Adrenal gland (tissue), 9 donors: ENCODE measurements at regions not wholly inside any gene's neighbourhood (a gene's known extent, or its start where the extent isn't known, plus 50 kb on each side); places are given as distances from the start of the nearest gene placed in this dataset.

Source experiments
- DNase-seq, 7 donors: peaks; one replicate each; pipeline ENCODE4 v3.0.0-alpha.2; 2019 to 2020
- H3K27ac ChIP-seq, 5 donors: fragments of 200-600 bp; sonication (generic) in 4 of 5; 1 replicate in 3 of 5; 2 replicates in 2 of 5; pipeline versions ENCODE4 v1.5.1 to v1.8.0; 2016 to 2020; ENCODE audit warnings: mild to moderate bottlenecking in 1 of 5
- H3K27me3 ChIP-seq: fragments of 200-600 bp; 2 replicates; pipeline ENCODE4 v1.8.0; 2021
- H3K36me3 ChIP-seq, 2 donors: fragments of 200-600 bp; replicated peaks in 1 of 2; 1 replicate in 1 of 2; 2 replicates in 1 of 2; pipeline versions ENCODE4 v1.5.1 to v1.8.0; 2018 to 2022
- H3K4me1 ChIP-seq, 2 donors: fragments of 200-600 bp; replicated peaks in 1 of 2; 1 replicate in 1 of 2; 2 replicates in 1 of 2; pipeline versions ENCODE4 v1.5.1 to v1.8.0; 2018 to 2021
- H3K4me3 ChIP-seq, 4 donors: fragments of 200-600 bp; sonication (generic) in 3 of 4; one replicate each; pipeline ENCODE4 v1.5.1; 2016 to 2018
- H3K9me3 ChIP-seq, 3 donors: fragments of 200-600 bp; sonication (generic) in 1 of 3; replicated peaks in 1 of 3; 1 replicate in 2 of 3; 2 replicates in 1 of 3; pipeline versions ENCODE4 v1.5.1 to v1.8.0; 2016 to 2021
- POLR2A ChIP-seq, 2 donors: fragments of 450-650 bp; IDR thresholded peaks; one replicate each; pipeline ENCODE4 v1.6.1; 2017; ENCODE audit warnings: antibody characterized with exemption in 2 of 2, mild to moderate bottlenecking in 2 of 2, moderate library complexity in 1 of 2
- WGBS, 4 donors: extraction: QIAGEN DNeasy Blood & Tissue Kit in 2 of 4; methylation state at CpG; one replicate each; pipeline versions ENCODE4 v1.1.5 to v1.1.7; 2013 to 2017; 5-methylcytosine and 5-hydroxymethylcytosine counted together
- intact Hi-C, 2 donors: fragments of 100-400 bp; cut with DNase I; formaldehyde crosslinking; loops; one replicate each; pipeline versions ENCODE4 v1.14.1 to v1.15.0; 2022 to 2023
- TF ChIP-seq, protein P1 (sequence below), 6 experiments: fragments of 450-650 bp in 4 of 6; fragments of 200-600 bp in 2 of 6; sonication (generic) in 1 of 6; IDR thresholded peaks; 1 replicate in 5 of 6; 2 replicates in 1 of 6; pipeline versions ENCODE4 v1.5.1 to v1.8.0; 2016 to 2021; ENCODE audit warnings: antibody characterized with exemption in 6 of 6, mild to moderate bottlenecking in 2 of 6, moderate library complexity in 1 of 6
- donor health status: healthy with polysubstance abuse.
- donor health status: Bipolar disorder and iron deficiency.
- donor health status: DM: yes; HTN: yes; CAD: no.
- donor health status: DM: no; HTN: no; CAD: no.
- donor health status: DM: no; HTN: no; CAD: no.

DNA sequence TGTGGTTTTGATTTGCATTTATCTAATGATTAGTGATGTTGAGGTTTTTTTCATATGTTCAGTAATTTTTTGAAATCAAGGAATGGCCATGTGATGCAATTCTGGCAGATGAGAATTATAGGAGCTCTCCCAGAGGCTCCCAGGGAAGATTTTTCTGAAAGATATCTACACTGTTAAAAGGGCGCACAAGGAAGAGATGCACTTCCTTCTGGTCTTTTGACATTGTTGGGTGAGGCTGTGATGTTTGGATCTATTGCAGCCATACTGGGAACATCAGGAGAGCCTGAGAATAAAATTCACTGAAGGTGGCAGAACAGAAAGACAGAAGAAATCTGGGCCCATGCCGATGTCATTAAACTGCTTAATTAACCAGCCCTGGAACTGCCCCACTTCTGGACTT is 108.5 kb downstream of the DDX1 start:
- Histone ChIP-seq H3K27me3 (no peaks in the 10 kb centered on the region), H3K4me1 (no peaks in the 10 kb centered on the region), H3K36me3 (no peaks in the 10 kb centered on the region), H3K9me3 (no peaks in the 10 kb centered on the region), H3K27ac (no peak overlapping the region), H3K4me3 (no peak overlapping the region)
- DNase-seq: no peak
- WGBS, 4 donors: 87 to 96% (median 93%) methylated on average over 2 of the region's 2 CpGs
- TF ChIP-seq, protein P1, sequence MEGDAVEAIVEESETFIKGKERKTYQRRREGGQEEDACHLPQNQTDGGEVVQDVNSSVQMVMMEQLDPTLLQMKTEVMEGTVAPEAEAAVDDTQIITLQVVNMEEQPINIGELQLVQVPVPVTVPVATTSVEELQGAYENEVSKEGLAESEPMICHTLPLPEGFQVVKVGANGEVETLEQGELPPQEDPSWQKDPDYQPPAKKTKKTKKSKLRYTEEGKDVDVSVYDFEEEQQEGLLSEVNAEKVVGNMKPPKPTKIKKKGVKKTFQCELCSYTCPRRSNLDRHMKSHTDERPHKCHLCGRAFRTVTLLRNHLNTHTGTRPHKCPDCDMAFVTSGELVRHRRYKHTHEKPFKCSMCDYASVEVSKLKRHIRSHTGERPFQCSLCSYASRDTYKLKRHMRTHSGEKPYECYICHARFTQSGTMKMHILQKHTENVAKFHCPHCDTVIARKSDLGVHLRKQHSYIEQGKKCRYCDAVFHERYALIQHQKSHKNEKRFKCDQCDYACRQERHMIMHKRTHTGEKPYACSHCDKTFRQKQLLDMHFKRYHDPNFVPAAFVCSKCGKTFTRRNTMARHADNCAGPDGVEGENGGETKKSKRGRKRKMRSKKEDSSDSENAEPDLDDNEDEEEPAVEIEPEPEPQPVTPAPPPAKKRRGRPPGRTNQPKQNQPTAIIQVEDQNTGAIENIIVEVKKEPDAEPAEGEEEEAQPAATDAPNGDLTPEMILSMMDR (IDR thresholded peaks at IDR 0.05): no peak
- TF ChIP-seq POLR2A (IDR thresholded peaks at IDR 0.05): no peak
- intact Hi-C loops: no loop called here

DNA sequence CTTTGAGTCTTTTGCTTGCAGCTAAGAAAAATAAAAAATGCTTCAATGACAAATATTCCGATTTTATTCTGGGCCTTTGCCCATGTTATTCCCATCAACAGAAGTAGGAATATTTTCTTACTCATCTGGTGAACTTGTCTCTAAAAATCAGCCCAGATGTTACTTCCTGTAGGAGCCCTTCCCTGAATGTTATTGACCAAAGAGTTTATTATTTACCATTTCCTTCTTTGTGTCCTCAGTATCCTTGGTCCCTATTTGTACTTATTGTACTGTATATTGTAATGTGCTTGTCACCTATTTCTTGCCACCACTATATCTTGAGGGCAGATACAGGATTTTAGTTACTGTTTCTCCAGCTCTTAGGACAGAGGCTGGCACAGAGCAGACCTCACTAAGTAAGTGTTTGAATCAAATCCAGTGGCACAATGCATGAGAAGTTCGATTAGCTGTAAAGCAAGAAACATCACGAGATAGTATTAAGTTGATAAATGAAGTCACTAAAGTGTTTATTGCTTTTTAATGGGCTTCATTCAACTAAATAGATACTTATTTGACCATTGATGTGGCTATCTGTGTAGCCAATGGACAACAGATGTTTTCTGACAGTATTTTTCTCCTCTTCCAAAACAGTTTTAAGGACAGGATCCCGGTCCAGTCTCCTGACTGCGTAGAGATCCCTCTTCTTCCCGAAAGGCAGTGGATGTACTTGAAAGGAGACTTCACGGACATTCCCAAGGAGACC is 109.1 kb downstream of the DDX1 start:
- WGBS, 4 donors: 75 to 79% (median 77%) methylated on average over 7 of the region's 7 CpGs
- intact Hi-C loops: no loop called here
- no peak overlapping the region for H3K4me3 ChIP-seq
- H3K27ac ChIP-seq: no peak overlapping the region
- H3K36me3 ChIP-seq: no peaks in the 10 kb centered on the region
- DNase-seq: no peak
- no peak for TF ChIP-seq POLR2A (IDR thresholded peaks at IDR 0.05)
- TF ChIP-seq, protein P1 (IDR thresholded peaks at IDR 0.05): no peak
- no peaks in the 10 kb centered on the region for H3K9me3 ChIP-seq
- H3K27me3 ChIP-seq: no peaks in the 10 kb centered on the region
- no peaks in the 10 kb centered on the region for H3K4me1 ChIP-seq

DNA sequence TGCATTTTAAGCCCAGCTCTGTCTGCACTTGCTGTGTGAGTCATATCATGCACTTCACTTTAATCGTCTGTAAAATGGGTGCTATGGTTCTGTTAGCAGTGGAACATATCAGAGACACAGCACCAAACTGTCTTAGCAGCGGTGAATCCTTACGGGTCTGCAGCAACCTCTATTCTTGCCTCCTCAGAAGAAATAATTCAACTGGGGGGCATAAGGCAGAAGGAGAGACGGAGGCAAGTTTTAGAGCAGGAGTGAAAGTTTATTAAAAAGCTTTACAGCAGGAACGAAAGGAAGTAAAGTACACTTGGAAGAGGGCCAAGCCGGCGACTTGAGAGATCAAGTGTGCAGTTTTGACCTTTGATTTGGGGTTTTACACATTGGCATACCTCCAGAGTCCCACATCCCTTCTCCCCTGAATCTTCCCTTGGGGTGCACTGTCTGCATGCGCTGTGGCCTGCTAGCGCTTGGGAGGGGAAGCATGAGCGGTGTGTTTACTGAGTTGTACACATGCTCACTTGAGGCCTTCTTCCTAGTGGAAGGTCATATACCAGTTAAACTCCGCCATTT is 109.8 kb downstream of the DDX1 start:
- 76 to 84% (median 77%) methylated on average over 11 of the region's 11 CpGs for WGBS, 4 donors

DNA sequence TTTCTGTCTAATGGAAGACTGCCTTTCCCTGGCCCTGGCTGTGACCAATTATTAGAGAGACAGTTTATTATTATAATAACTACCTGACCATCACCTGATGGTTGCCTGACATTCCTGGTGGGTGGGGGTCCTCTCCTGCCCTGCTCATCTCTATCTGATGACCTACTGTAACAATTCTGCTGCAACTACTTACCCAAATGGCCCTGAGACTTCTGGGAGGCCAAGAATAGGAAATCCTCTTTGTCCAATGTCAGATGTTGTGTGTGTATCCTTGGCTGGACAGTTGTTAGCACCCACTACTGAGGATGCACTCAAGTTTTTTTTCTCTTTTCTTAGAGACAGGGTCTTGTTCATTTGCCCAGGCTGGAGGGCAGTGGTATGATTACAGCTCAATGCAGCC is 110.3 kb downstream of the DDX1 start:
- Histone ChIP-seq H3K9me3 (no peaks in the 10 kb centered on the region), H3K27ac (no peak overlapping the region), H3K4me1 (no peaks in the 10 kb centered on the region), H3K36me3 (no peaks in the 10 kb centered on the region), H3K27me3 (no peaks in the 10 kb centered on the region), H3K4me3 (no peak overlapping the region)
- TF ChIP-seq, protein P1 (IDR thresholded peaks at IDR 0.05): no peak
- TF ChIP-seq POLR2A (IDR thresholded peaks at IDR 0.05): no peak
- intact Hi-C loops: no loop called here
- no peak for DNase-seq

More for the DNA sequence above, 109.8 kb downstream of the DDX1 start:
- H3K27me3 ChIP-seq: no peaks in the 10 kb centered on the region
- no peak overlapping the region for H3K27ac ChIP-seq
- TF ChIP-seq POLR2A (IDR thresholded peaks at IDR 0.05): no peak
- TF ChIP-seq, protein P1 (IDR thresholded peaks at IDR 0.05): no peak
- DNase-seq: no peak
- no peaks in the 10 kb centered on the region for H3K9me3 ChIP-seq
- no peaks in the 10 kb centered on the region for H3K36me3 ChIP-seq
- no peaks in the 10 kb centered on the region for H3K4me1 ChIP-seq
- intact Hi-C loops: no loop called here
- H3K4me3 ChIP-seq: no peak overlapping the region
